ENCODE measurements at regions not wholly inside any gene's neighbourhood (a gene's known extent, or its start where the extent isn't known, plus 50 kb on each side); places are given as distances from the start of the nearest gene placed in this dataset.
"Not testable (repeated sequence)": the region's sequence is repeated elsewhere in the genome, so short reads cannot be mapped to it uniquely, and the experiment has no call there.

GRCh38 chr4:118531947-118532346, 153.2 kb upstream of the METTL14 start:
- H3K4me1 Mint-ChIP-seq; CTCF ChIA-PET; H3K9me3 Mint-ChIP-seq; DNase-seq; POLR2A ChIA-PET; H3K36me3 Mint-ChIP-seq (ENCODE audit: low read depth); H3K4me3 Mint-ChIP-seq; H3K27ac Mint-ChIP-seq; H3K27me3 Mint-ChIP-seq: not testable (repeated sequence)

GRCh38 chr4:118535788-118536187, 149.4 kb upstream of the METTL14 start:
- H3K36me3 Mint-ChIP-seq (ENCODE audit: low read depth); CTCF ChIA-PET; H3K4me3 Mint-ChIP-seq; DNase-seq; H3K4me1 Mint-ChIP-seq; POLR2A ChIA-PET; H3K27ac Mint-ChIP-seq; H3K9me3 Mint-ChIP-seq; H3K27me3 Mint-ChIP-seq: not testable (repeated sequence)

DNA sequence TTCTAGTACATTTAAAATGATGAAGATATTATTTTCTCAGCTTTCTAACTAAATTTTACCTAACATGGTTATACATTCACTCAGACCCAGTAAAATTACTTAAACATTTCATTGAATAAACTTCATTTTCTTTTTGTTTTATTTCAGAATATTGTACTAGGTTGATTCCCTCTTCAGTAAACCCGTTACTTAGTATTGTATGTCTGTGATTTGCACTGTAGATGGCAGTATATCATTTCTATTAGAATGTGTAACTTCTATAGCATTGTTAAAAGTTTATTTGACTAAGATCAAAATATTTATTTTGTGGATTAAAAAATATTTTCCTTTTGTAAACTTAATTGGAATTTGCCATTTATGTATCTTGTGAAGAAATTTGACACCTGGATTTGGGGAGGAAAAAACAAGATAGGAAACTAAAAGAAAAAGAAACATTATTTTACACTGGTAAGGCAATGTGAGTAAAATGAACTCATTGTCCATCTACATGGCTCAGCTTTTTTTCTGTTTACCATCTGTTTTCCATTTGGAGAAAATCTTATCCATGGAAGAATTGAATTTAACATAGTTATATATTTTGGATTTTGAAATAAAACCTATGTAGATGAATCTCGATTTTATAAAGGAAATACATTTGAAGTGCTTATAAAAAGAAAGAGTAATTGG, 145.6 kb upstream of the METTL14 start:
- H3K27me3 Mint-ChIP-seq; H3K4me3 Mint-ChIP-seq; H3K27ac Mint-ChIP-seq; H3K9me3 Mint-ChIP-seq; POLR2A ChIA-PET; DNase-seq; CTCF ChIA-PET; H3K36me3 Mint-ChIP-seq (ENCODE audit: low read depth); H3K4me1 Mint-ChIP-seq: not testable (repeated sequence)

GRCh38 chr4:118556576-118556975, 128.6 kb upstream of the METTL14 start:
- DNase-seq; H3K4me3 Mint-ChIP-seq; H3K4me1 Mint-ChIP-seq; H3K27ac Mint-ChIP-seq; H3K36me3 Mint-ChIP-seq (ENCODE audit: low read depth); CTCF ChIA-PET; H3K9me3 Mint-ChIP-seq; POLR2A ChIA-PET: not testable (repeated sequence)
- H3K27me3 Mint-ChIP-seq = peaks cover 13% of the 10 kb centered on the region

GRCh38 chr4:118557298-118557851, 127.8 kb upstream of the METTL14 start:
- POLR2A ChIA-PET = no interaction called here
- Mint-ChIP-seq H3K27ac (no peak overlapping the region), H3K4me1 (no peaks in the 10 kb centered on the region), H3K27me3 (peaks cover 15% of the 10 kb centered on the region), H3K36me3 (ENCODE audit: low read depth) (no peaks in the 10 kb centered on the region), H3K9me3 (no peaks in the 10 kb centered on the region), H3K4me3 (no peak overlapping the region)
- CTCF ChIA-PET = no interaction called here
- no peak for DNase-seq

- POLR2A ChIA-PET; H3K9me3 Mint-ChIP-seq; H3K4me3 Mint-ChIP-seq; CTCF ChIA-PET; DNase-seq; H3K4me1 Mint-ChIP-seq; H3K27ac Mint-ChIP-seq; H3K36me3 Mint-ChIP-seq (ENCODE audit: low read depth): not testable (repeated sequence)
- H3K27me3 Mint-ChIP-seq = peaks cover 13% of the 10 kb centered on the region
Observed at GRCh38 chr4:118558188-118558587, 127.0 kb upstream of the METTL14 start.

GRCh38 chr4:118561559-118561958, 123.6 kb upstream of the METTL14 start:
- H3K36me3 Mint-ChIP-seq (ENCODE audit: low read depth); H3K4me3 Mint-ChIP-seq; H3K27ac Mint-ChIP-seq; H3K9me3 Mint-ChIP-seq; CTCF ChIA-PET; H3K4me1 Mint-ChIP-seq; DNase-seq; POLR2A ChIA-PET: not testable (repeated sequence)
- H3K27me3 Mint-ChIP-seq = peaks cover 11% of the 10 kb centered on the region

DNA sequence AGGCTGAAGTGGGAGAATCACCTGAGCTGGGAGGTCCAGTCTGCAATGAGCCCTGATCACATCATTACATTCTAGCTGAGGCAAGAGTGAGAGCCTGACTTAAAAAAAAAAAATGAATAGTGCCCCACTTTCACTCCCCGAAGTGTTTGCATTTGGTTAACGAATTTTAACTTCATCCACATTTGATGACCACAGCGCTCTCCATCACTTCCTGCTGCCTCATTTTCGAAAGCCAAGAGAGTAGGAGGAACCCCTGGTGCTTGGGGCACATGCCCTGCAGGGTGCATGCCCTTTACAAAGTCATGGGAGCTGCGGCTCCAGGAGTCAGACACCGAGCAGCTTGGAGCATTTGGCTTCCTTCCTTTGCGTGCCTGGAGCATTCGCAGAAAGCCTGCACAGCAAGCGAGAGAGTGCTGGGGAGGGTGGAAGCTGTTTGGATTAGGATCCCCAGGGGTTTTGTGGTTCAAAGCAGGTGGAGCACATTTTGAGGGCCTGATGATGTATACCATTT, 119.1 kb upstream of the METTL14 start:
- DNase-seq; CTCF ChIA-PET; H3K9me3 Mint-ChIP-seq; H3K4me3 Mint-ChIP-seq; H3K27ac Mint-ChIP-seq; POLR2A ChIA-PET; H3K27me3 Mint-ChIP-seq; H3K36me3 Mint-ChIP-seq (ENCODE audit: low read depth); H3K4me1 Mint-ChIP-seq: not testable (repeated sequence)

DNA sequence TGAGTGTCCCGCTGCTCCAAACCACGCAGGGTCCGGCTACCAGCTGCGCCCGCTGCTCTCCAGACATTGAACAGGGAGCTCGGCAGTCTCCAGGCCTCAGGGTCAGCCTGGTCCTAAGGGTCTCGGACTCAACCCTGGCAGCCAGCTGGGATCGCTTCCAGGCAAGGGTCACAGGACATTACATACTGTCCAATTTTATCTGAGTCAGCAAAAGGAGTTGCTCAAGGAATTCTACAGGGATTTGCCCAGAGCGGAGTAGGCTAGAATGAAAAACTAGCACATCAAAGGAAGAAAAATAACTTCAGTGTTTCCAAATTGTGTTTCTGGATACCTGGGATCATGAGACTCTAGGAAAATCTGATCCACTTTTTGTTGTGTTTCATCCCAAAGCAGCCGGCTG, 112.2 kb upstream of the METTL14 start:
- H3K36me3 Mint-ChIP-seq (ENCODE audit: low read depth); H3K4me1 Mint-ChIP-seq; H3K9me3 Mint-ChIP-seq; H3K27me3 Mint-ChIP-seq; CTCF ChIA-PET; H3K4me3 Mint-ChIP-seq; DNase-seq; POLR2A ChIA-PET; H3K27ac Mint-ChIP-seq: not testable (repeated sequence)

DNA sequence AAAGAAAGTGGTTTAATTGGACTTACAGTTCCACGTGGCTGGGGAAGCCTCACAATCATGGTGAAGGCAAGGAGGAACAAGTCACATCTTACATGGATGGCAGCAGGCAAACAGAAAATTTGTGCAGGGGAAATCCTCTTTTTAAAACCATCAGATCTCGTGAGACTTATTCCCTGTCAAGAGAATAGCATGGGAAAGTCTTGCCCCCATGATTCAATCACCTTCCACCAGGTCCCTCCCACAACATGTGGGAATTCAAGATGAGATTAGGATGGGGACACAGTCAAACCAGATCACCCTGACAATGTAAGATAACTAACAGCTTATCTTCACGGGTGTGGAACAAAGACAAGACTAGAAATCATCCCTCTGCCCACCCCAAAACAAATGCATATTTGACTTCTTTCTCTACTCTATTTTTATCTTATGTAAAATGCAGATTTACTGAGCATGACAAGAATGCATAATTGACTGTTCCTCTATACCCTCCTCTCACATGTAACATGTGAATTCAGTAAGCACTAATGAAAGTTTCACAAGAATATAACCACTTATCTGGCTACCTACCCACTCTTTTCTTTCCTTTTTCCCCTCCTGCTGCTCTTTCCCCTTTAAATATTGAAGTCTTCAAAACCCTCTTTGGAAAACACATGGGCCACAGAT, 110.8 kb upstream of the METTL14 start:
- H3K27ac Mint-ChIP-seq; H3K4me1 Mint-ChIP-seq; H3K4me3 Mint-ChIP-seq; CTCF ChIA-PET; H3K27me3 Mint-ChIP-seq; POLR2A ChIA-PET; H3K9me3 Mint-ChIP-seq; DNase-seq; H3K36me3 Mint-ChIP-seq (ENCODE audit: low read depth): not testable (repeated sequence)

DNA sequence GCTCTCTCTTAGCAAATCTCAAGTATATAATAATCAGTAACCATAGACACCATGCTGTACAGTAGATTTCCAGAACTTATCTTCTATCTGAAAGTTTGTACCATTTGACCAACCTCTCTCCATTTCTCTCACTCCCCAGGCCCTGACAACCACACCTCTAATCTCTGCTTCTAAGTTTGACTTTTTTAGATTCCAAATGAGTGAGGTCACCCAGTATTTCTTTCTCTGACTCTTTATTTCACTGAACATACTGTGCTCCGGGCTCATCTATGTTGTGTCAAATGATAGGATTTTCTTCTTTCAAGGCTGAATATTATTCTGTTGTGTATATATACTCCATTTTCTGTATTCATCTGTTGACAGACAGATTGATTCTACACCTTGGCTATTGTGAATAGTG, 110.1 kb upstream of the METTL14 start:
- CTCF ChIA-PET; H3K36me3 Mint-ChIP-seq (ENCODE audit: low read depth); H3K9me3 Mint-ChIP-seq; POLR2A ChIA-PET; H3K27me3 Mint-ChIP-seq; H3K4me1 Mint-ChIP-seq; DNase-seq; H3K27ac Mint-ChIP-seq; H3K4me3 Mint-ChIP-seq: not testable (repeated sequence)

DNA sequence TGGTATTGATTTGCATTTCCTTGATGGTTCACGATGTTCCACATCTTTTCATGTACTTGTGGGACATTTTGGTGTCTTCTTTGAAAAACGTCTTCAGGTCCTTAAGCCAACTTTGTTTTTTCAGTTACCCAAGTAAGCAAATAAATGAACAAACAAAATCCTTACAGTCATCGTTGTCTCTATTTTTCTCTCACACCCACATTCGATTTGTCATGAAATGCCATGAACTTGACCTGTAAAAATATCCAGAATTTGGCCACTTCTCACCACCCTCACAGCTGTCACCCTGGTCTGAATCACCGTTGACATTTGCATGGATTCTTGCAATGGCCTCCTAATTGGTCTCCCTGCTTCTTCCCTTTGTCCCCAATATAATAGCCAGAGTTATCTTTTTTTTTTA, 109.5 kb upstream of the METTL14 start:
- POLR2A ChIA-PET; H3K4me3 Mint-ChIP-seq; H3K27ac Mint-ChIP-seq; H3K36me3 Mint-ChIP-seq (ENCODE audit: low read depth); CTCF ChIA-PET; H3K27me3 Mint-ChIP-seq; H3K4me1 Mint-ChIP-seq; H3K9me3 Mint-ChIP-seq; DNase-seq: not testable (repeated sequence)

GRCh38 chr4:118576709-118577219, 108.4 kb upstream of the METTL14 start:
- POLR2A ChIA-PET; H3K4me3 Mint-ChIP-seq; H3K4me1 Mint-ChIP-seq; H3K36me3 Mint-ChIP-seq (ENCODE audit: low read depth); H3K27me3 Mint-ChIP-seq; H3K9me3 Mint-ChIP-seq; H3K27ac Mint-ChIP-seq; CTCF ChIA-PET; DNase-seq: not testable (repeated sequence)

DNA sequence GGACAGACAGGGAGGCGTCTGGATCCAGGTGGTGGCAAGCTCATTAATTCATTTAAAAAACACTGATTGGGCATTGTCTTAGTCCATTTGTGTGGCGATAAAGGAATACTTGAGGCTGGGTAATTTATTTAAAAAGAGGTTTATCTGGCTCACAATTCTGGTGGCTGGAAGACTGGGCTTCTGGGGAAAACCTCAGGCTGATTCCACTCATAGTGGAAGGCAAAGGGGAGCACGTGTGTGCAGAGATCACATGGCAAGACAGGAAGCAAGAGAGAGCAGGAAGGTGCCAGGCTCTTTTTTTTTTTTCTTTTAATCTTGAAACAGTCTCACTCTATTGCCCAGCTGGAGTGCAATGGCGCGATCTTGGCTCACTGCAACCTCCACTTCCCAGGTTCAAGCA, 100.2 kb upstream of the METTL14 start:
- Mint-ChIP-seq H3K4me3 (no peak overlapping the region), H3K27me3 (peaks cover 18% of the 10 kb centered on the region), H3K27ac (no peak overlapping the region), H3K36me3 (ENCODE audit: low read depth) (no peaks in the 10 kb centered on the region), H3K9me3 (no peaks in the 10 kb centered on the region), H3K4me1 (peaks cover 5% of the 10 kb centered on the region)
- DNase-seq = no peak
- ChIA-PET POLR2A (no interaction called here), CTCF (no interaction called here)

All from activated CD4-positive, alpha-beta memory T cell treated with anti-CD3 and anti-CD28 coated beads, Interleukin-2, amount 10 ng/mL, durations not matched to agents 7 days and 5 days (primary cell).